ENCODE measurements at regions not wholly inside any gene's neighbourhood (a gene's known extent, or its start where the extent isn't known, plus 50 kb on each side); places are given as distances from the start of the nearest gene placed in this dataset.

DNA sequence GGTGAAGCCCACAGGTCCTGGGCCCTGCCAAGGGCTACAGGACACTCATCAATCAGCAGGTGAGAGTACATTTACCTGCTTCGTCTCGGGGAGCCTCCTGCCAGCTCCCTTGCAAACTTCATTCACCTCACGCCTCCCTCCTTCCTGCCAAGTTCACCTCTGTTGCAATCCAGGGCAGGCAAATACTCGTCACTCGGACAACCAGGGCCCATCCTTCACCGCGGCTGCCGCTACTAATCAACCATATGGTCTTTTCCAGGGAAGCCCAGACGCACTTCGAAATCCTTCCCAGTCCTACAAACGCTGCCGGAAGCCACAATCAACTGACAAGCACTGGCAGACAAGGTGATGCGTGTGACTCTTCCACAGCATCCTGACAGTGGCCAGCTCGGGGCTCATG is 200.7 kb upstream of the NSMCE3 start:
- TF ChIP-seq POLR2A (IDR thresholded peaks at IDR 0.05; ENCODE audit: low read depth, low read length) (no peak), BHLHE40 (IDR thresholded peaks at IDR 0.05; ENCODE audit: low read depth, low read length) (no peak), RAD21 (IDR thresholded peaks at IDR 0.05; ENCODE audit: low read length) (no peak), CHD1 (IDR thresholded peaks at IDR 0.05; ENCODE audit: low read depth, low read length) (no peak)
- TF ChIP-seq, protein P1, sequence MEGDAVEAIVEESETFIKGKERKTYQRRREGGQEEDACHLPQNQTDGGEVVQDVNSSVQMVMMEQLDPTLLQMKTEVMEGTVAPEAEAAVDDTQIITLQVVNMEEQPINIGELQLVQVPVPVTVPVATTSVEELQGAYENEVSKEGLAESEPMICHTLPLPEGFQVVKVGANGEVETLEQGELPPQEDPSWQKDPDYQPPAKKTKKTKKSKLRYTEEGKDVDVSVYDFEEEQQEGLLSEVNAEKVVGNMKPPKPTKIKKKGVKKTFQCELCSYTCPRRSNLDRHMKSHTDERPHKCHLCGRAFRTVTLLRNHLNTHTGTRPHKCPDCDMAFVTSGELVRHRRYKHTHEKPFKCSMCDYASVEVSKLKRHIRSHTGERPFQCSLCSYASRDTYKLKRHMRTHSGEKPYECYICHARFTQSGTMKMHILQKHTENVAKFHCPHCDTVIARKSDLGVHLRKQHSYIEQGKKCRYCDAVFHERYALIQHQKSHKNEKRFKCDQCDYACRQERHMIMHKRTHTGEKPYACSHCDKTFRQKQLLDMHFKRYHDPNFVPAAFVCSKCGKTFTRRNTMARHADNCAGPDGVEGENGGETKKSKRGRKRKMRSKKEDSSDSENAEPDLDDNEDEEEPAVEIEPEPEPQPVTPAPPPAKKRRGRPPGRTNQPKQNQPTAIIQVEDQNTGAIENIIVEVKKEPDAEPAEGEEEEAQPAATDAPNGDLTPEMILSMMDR (conservative IDR thresholded peaks at IDR 0.05; ENCODE audit: low read depth, low read length), result no peak
